ENCODE measurements at regions not wholly inside any gene's neighbourhood (a gene's known extent, or its start where the extent isn't known, plus 50 kb on each side); places are given as distances from the start of the nearest gene placed in this dataset.

DNA sequence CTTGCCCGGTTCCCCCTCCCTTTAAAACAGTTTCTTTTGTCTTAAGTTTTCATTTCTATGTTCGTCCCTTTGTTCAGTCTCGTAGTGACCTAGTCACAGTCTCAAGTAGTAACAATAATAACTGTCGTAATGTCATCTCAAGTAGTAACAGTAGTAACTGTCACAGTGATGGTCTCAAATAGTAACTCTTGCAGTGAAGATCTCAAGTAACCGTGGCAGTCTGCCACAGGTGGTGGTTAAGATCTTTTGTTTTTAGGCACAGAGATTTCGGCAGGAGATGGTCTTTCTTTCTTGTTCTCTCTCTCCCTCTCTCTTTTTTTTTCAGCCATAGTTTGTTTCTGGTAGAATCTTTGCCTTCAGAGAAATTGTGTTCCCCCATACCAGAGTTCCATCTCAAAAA is 656.0 kb upstream of the SGO1 start:
- TF ChIP-seq POLR2A (IDR thresholded peaks at IDR 0.05; ENCODE audit: low read depth, low read length), result no peak
- TF ChIP-seq, protein P1, sequence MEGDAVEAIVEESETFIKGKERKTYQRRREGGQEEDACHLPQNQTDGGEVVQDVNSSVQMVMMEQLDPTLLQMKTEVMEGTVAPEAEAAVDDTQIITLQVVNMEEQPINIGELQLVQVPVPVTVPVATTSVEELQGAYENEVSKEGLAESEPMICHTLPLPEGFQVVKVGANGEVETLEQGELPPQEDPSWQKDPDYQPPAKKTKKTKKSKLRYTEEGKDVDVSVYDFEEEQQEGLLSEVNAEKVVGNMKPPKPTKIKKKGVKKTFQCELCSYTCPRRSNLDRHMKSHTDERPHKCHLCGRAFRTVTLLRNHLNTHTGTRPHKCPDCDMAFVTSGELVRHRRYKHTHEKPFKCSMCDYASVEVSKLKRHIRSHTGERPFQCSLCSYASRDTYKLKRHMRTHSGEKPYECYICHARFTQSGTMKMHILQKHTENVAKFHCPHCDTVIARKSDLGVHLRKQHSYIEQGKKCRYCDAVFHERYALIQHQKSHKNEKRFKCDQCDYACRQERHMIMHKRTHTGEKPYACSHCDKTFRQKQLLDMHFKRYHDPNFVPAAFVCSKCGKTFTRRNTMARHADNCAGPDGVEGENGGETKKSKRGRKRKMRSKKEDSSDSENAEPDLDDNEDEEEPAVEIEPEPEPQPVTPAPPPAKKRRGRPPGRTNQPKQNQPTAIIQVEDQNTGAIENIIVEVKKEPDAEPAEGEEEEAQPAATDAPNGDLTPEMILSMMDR (IDR thresholded peaks at IDR 0.05 in 2 of 3, conservative IDR thresholded peaks at IDR 0.05 in 1 of 3; ENCODE audit: control insufficient read depth in 2 of 3, extremely low read depth in 1 of 3, insufficient read depth in 1 of 3, low read depth in 3 of 3, low read length in 3 of 3), result no peak
- TF ChIP-seq BRCA1 (IDR thresholded peaks at IDR 0.05; ENCODE audit: low read depth, low read length), result no peak
- TF ChIP-seq JUND (IDR thresholded peaks at IDR 0.05; ENCODE audit: low read depth, low read length), result no peak
- no peak for TF ChIP-seq SMC3 (IDR thresholded peaks at IDR 0.05; ENCODE audit: borderline replicate concordance, low read length)
